BLaER1 treated with 17β-estradiol and CSF1 and Interleukin-3, amounts not matched to agents 10 nM and 100 nM (cell line): ENCODE measurements at regions not wholly inside any gene's neighbourhood (a gene's known extent, or its start where the extent isn't known, plus 50 kb on each side); places are given as distances from the start of the nearest gene placed in this dataset.

Experiments
- H3K27ac ChIP-seq, 11 experiments: shearing (Covaris generic); formaldehyde crosslinking; 2 replicates each; pipeline ENCODE4 v1.8.1; 2022
- H3K27me3 ChIP-seq, 11 experiments: shearing (Covaris generic); formaldehyde crosslinking; 2 replicates each; pipeline ENCODE4 v1.8.1; 2022
- H3K36me3 ChIP-seq, 11 experiments: shearing (Covaris generic); formaldehyde crosslinking; 2 replicates each; pipeline ENCODE4 v1.8.1; 2022
- H3K4me1 ChIP-seq, 10 experiments: shearing (Covaris generic); formaldehyde crosslinking; 2 replicates each; pipeline ENCODE4 v1.8.1; 2022
- H3K4me2 ChIP-seq, 11 experiments: shearing (Covaris generic); formaldehyde crosslinking; 2 replicates each; pipeline ENCODE4 v1.8.1; 2022
- H3K4me3 ChIP-seq, 10 experiments: shearing (Covaris generic); formaldehyde crosslinking; 2 replicates each; pipeline ENCODE4 v1.8.1; 2022
- H3K9ac ChIP-seq, 11 experiments: shearing (Covaris generic); formaldehyde crosslinking; 2 replicates each; pipeline ENCODE4 v1.8.1; 2022
- H3K9me3 ChIP-seq, 11 experiments: shearing (Covaris generic); formaldehyde crosslinking; replicated peaks in 1 of 11; 2 replicates each; pipeline ENCODE4 v1.8.1; 2022
- H4K20me1 ChIP-seq, 11 experiments: shearing (Covaris generic); formaldehyde crosslinking; 2 replicates each; pipeline ENCODE4 v1.8.1; 2022
- Cebpa-rat ChIP-seq, 11 experiments: shearing (Covaris generic); IDR thresholded peaks; 2 replicates each; pipeline ENCODE4 v1.8.1; 2022

GRCh38 chr15:95872366-95872771, 458.1 kb upstream of the NR2F2 start:
- Histone ChIP-seq H3K9me3 (peaks cover 0 to 8% (median 0%) of the 10 kb centered on the region in 11 experiments; a peak in 1 of 22 replicates), H3K27ac (no peak overlapping the region), H3K36me3 (no peaks in the 10 kb centered on the region), H3K4me2 (no peak overlapping the region), H3K27me3 (no peaks in the 10 kb centered on the region), H3K4me3 (no peak overlapping the region), H3K9ac (no peak overlapping the region), H4K20me1 (no peaks in the 10 kb centered on the region), H3K4me1 (peaks cover 6 to 22% (median 16%) of the 10 kb centered on the region in 10 experiments; a peak in 11 of 20 replicates)
- TF ChIP-seq Cebpa-rat (IDR thresholded peaks at IDR 0.05) = no peak

- H3K4me3 ChIP-seq = no peak overlapping the region
- TF ChIP-seq Cebpa-rat (IDR thresholded peaks at IDR 0.05) = no peak
- peaks cover 0 to 8% (median 0%) of the 10 kb centered on the region in 11 experiments; a peak in 1 of 22 replicates for H3K9me3 ChIP-seq
- no peak overlapping the region for H3K9ac ChIP-seq
- H3K36me3 ChIP-seq = no peaks in the 10 kb centered on the region
- H3K4me2 ChIP-seq = peak overlapping the region in 10 of 11 experiments; percentile 4 to 60 (median 32); a peak in 15 of 22 replicates
- H3K27me3 ChIP-seq = no peaks in the 10 kb centered on the region
- peaks cover 7 to 31% (median 24%) of the 10 kb centered on the region in 10 experiments; a peak in 17 of 20 replicates for H3K4me1 ChIP-seq
- no peaks in the 10 kb centered on the region for H4K20me1 ChIP-seq
- H3K27ac ChIP-seq = peak overlapping the region in 8 of 11 experiments; percentile 1 to 60 (median 50); a peak in 12 of 22 replicates
Observed at GRCh38 chr15:95874637-95875036, 455.9 kb upstream of the NR2F2 start.

- no peaks in the 10 kb centered on the region for H3K36me3 ChIP-seq
- H3K27ac ChIP-seq = peak overlapping the region in 9 of 11 experiments; percentile 1 to 60 (median 50); a peak in 12 of 22 replicates
- H3K4me2 ChIP-seq = peak overlapping the region in 10 of 11 experiments; percentile 4 to 60 (median 32); a peak in 18 of 22 replicates
- 0 out of 22 replicates have a peak, but pooled peaks of 1 of the 11 experiments have one; percentile 21 for TF ChIP-seq Cebpa-rat (IDR thresholded peaks at IDR 0.05)
- H4K20me1 ChIP-seq = no peaks in the 10 kb centered on the region
- H3K4me1 ChIP-seq = peaks cover 7 to 36% (median 27%) of the 10 kb centered on the region in 10 experiments; a peak in 17 of 20 replicates
- H3K9me3 ChIP-seq = peaks cover 0 to 8% (median 0%) of the 10 kb centered on the region in 11 experiments; a peak in 1 of 22 replicates
- H3K27me3 ChIP-seq = no peaks in the 10 kb centered on the region
- H3K9ac ChIP-seq = no peak overlapping the region
- no peak overlapping the region for H3K4me3 ChIP-seq
Observed at GRCh38 chr15:95875121-95875643, 455.3 kb upstream of the NR2F2 start.

DNA sequence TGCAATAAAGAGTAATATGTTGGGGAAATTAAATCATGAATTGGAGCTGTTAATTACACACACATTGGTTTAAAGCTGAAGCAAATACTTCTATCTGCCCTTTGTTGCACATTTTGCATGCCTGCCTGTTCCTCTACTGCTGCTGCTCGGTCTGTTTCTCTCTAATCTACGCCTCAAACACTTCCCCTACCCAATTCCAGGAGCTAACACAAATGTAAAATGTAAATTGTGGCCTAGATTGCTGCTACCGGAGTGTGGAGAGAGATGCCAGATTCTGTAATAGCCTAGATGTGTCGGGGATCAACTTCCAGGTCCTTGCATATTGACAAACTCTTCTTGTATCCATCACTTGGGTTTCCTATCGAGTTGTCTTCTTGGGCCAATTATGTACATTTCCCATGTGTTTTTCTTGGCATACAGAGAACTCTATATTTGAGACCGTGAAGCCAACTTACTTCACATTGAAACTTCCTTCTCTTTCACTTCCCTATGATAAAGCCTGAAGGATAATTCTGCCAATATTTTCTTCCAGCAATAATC, 450.4 kb upstream of the NR2F2 start:
- H4K20me1 ChIP-seq = no peaks in the 10 kb centered on the region
- no peak overlapping the region for H3K27ac ChIP-seq

DNA sequence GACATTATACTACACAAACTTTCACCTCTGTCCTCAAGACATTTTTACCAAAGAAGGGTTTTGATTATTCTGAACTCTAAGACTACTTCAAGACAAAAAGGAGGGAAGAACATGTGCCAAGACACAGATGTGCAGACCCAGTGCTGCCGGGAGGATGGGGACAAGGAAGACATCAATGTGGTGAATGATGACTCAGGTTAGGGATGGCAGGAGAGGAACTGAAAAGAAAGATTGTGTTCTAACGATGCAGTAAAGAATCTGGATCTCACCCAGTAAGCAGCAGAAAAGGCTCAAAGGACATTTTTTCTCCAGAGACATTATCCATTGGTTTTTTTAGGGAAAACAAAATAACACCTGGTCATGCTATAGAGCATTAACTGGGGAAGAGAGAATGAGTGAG, 449.9 kb upstream of the NR2F2 start:
- H3K27ac ChIP-seq = no peak overlapping the region
- H3K4me1 ChIP-seq = peaks cover 0 to 30% (median 19%) of the 10 kb centered on the region in 10 experiments; a peak in 17 of 20 replicates
- H3K9ac ChIP-seq = no peak overlapping the region
- H4K20me1 ChIP-seq = no peaks in the 10 kb centered on the region
- no peaks in the 10 kb centered on the region for H3K27me3 ChIP-seq
- H3K4me2 ChIP-seq = peak overlapping the region in 3 of 11 experiments; percentile 1 to 48 (median 31); a peak in 5 of 22 replicates
- no peaks in the 10 kb centered on the region for H3K36me3 ChIP-seq
- no peaks in the 10 kb centered on the region; a peak in 1 of 22 replicates for H3K9me3 ChIP-seq
- TF ChIP-seq Cebpa-rat (IDR thresholded peaks at IDR 0.05) = no peak
- H3K4me3 ChIP-seq = no peak overlapping the region

More for the DNA sequence above, 450.4 kb upstream of the NR2F2 start:
- Histone ChIP-seq H3K4me3 (no peak overlapping the region), H3K4me2 (peak overlapping the region in 6 of 11 experiments; percentile 36 to 50 (median 46); a peak in 13 of 22 replicates), H3K9ac (no peak overlapping the region), H3K27me3 (no peaks in the 10 kb centered on the region), H3K9me3 (no peaks in the 10 kb centered on the region; a peak in 1 of 22 replicates), H3K4me1 (peaks cover 5 to 35% (median 23%) of the 10 kb centered on the region in 10 experiments; a peak in 17 of 20 replicates), H3K36me3 (no peaks in the 10 kb centered on the region)
- no peak for TF ChIP-seq Cebpa-rat (IDR thresholded peaks at IDR 0.05)

GRCh38 chr15:95883064-95883463, 447.4 kb upstream of the NR2F2 start:
- Histone ChIP-seq H3K4me2 (no peak overlapping the region), H3K4me3 (no peak overlapping the region), H3K9ac (no peak overlapping the region), H3K36me3 (no peaks in the 10 kb centered on the region), H3K9me3 (no peaks in the 10 kb centered on the region), H3K27me3 (no peaks in the 10 kb centered on the region), H3K4me1 (peaks cover 0 to 25% (median 15%) of the 10 kb centered on the region in 10 experiments; a peak in 13 of 20 replicates), H4K20me1 (no peaks in the 10 kb centered on the region), H3K27ac (no peak overlapping the region)
- no peak for TF ChIP-seq Cebpa-rat (IDR thresholded peaks at IDR 0.05)

DNA sequence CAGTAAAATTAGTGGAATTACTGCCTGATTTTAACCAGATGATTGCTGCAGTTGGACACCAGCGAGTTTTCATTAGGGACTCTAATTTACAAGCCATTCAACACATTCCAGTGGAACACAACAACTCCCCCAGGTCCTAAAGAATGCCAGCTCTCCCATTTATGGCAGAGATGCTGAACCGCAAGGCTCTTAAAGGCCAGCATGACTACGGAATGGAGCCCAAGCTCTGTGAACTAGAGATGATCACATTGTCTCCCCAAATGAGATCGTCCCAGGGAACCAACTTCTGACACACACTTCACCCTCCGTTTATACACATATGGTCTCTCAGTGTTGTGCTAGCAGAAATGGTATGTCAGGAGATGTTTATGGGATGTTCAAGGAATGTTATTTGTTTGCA, 446.2 kb upstream of the NR2F2 start:
- Histone ChIP-seq H3K27ac (no peak overlapping the region), H3K9me3 (no peaks in the 10 kb centered on the region), H3K36me3 (no peaks in the 10 kb centered on the region), H3K9ac (no peak overlapping the region), H3K4me3 (no peak overlapping the region), H3K4me1 (peaks cover 0 to 19% (median 11%) of the 10 kb centered on the region in 10 experiments; a peak in 13 of 20 replicates), H4K20me1 (no peaks in the 10 kb centered on the region), H3K4me2 (no peak overlapping the region), H3K27me3 (no peaks in the 10 kb centered on the region)
- TF ChIP-seq Cebpa-rat (IDR thresholded peaks at IDR 0.05) = no peak

DNA sequence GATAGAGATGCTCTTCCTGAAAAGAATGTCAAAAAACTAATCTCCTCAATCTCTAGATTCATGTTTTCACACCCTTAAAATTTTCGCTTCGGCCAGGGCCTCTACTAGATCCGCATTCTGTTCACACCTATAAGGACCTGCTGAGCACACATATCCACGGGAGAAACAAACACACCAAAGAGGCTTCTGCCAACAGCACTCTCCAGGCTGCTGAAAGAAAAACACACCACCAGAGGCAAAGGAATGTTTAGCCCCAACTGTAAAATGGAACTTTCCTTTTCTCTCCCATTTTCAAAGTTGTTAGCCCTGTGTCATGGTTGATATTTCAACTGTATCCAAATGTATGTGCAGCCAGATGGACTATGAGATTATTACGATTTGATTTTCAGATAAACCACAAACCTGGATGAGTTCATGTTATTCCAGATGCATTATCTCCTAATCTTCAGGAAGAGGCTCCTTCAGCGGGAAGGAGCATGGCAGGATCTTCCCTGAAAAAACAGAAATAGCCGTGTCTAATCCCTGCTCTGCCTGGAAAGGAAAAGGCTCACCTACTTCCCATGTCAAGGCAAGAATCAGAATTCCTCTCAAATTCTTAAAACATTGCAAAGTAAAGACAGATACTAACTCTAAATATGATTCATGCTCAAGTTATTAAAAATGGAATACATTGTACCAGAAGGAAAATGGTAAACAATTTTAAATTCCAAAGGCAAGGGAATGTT, 442.7 kb upstream of the NR2F2 start:
- Histone ChIP-seq H4K20me1 (no peaks in the 10 kb centered on the region), H3K4me1 (no peaks in the 10 kb centered on the region), H3K4me3 (no peak overlapping the region), H3K27me3 (no peaks in the 10 kb centered on the region), H3K9ac (no peak overlapping the region), H3K9me3 (no peaks in the 10 kb centered on the region), H3K27ac (no peak overlapping the region), H3K36me3 (no peaks in the 10 kb centered on the region), H3K4me2 (no peak overlapping the region)
- no peak for TF ChIP-seq Cebpa-rat (IDR thresholded peaks at IDR 0.05)

GRCh38 chr15:95888762-95889161, 441.7 kb upstream of the NR2F2 start:
- no peaks in the 10 kb centered on the region for H3K36me3 ChIP-seq
- no peak overlapping the region for H3K4me2 ChIP-seq
- H3K9me3 ChIP-seq = no peaks in the 10 kb centered on the region
- TF ChIP-seq Cebpa-rat (IDR thresholded peaks at IDR 0.05) = no peak
- H3K4me3 ChIP-seq = no peak overlapping the region
- no peak overlapping the region for H3K27ac ChIP-seq
- H3K27me3 ChIP-seq = no peaks in the 10 kb centered on the region
- H4K20me1 ChIP-seq = no peaks in the 10 kb centered on the region
- no peak overlapping the region for H3K9ac ChIP-seq
- H3K4me1 ChIP-seq = no peaks in the 10 kb centered on the region
